DND-41 (cell line): ENCODE measurements at regions not wholly inside any gene's neighbourhood (a gene's known extent, or its start where the extent isn't known, plus 50 kb on each side); places are given as distances from the start of the nearest gene placed in this dataset.
"Not testable (repeated sequence)": the region's sequence is repeated elsewhere in the genome, so short reads cannot be mapped to it uniquely, and the experiment has no call there.

ENCODE experiments used
- ATAC-seq: fragments of 200-7000 bp; cut with Tn5 transposase; 3 replicates; pipeline ENCODE4 v1.9.1; 2021; ENCODE audit warnings: low read depth; ENCODE audit not compliant: insufficient read depth
- DNase-seq: peaks from one replicate; pipeline ENCODE4 v3.0.0-alpha.2; 2020
- H2AFZ ChIP-seq: 2 replicates; pipeline ENCODE4 v1.6.0; 2012; ENCODE audit warnings: low read depth, low read length
- H3K27ac ChIP-seq: 2 replicates; pipeline ENCODE4 v1.5.1; 2012; ENCODE audit warnings: low read length, inconsistent platforms
- H3K27me3 ChIP-seq: fragments of 200-600 bp; sonication (generic); 2 replicates; pipeline ENCODE4 v1.6.0; 2012; ENCODE audit warnings: low read length, mild to moderate bottlenecking, inconsistent platforms; ENCODE audit not compliant: insufficient read depth, poor library complexity
- H3K36me3 ChIP-seq: 2 replicates; pipeline ENCODE4 v1.5.1; 2012; ENCODE audit warnings: low read length, inconsistent platforms; ENCODE audit not compliant: insufficient read depth
- H3K4me1 ChIP-seq: 2 replicates; pipeline ENCODE4 v1.5.1; 2012; ENCODE audit warnings: mild to moderate bottlenecking, low read length; ENCODE audit not compliant: insufficient read depth
- H3K4me2 ChIP-seq: 2 replicates; pipeline ENCODE4 v1.6.0; 2012; ENCODE audit warnings: mild to moderate bottlenecking, moderate library complexity, low read length, inconsistent platforms; ENCODE audit not compliant: insufficient read depth
- H3K4me3 ChIP-seq, 2 experiments: fragments of 200-600 bp in 1 of 2; shearing (Covaris generic) in 1 of 2; 2 replicates each; pipeline ENCODE4 v1.5.1; 2012 to 2016; ENCODE audit warnings: inconsistent platforms in 2 of 2, low read length in 2 of 2, mild to moderate bottlenecking in 2 of 2, low read depth in 1 of 2, moderate library complexity in 1 of 2
- H3K79me2 ChIP-seq: 2 replicates; pipeline ENCODE4 v1.6.0; 2012; ENCODE audit warnings: low read length, inconsistent platforms; ENCODE audit not compliant: insufficient read depth
- H3K9ac ChIP-seq: 2 replicates; pipeline ENCODE4 v1.6.0; 2012; ENCODE audit warnings: low read depth, mild to moderate bottlenecking, inconsistent platforms, low read length, moderate library complexity
- H3K9me3 ChIP-seq: 2 replicates; pipeline ENCODE4 v1.5.1; 2012; ENCODE audit warnings: low read length, moderate library complexity, mild to moderate bottlenecking, inconsistent platforms; ENCODE audit not compliant: insufficient read depth, severe bottlenecking
- H4K20me1 ChIP-seq: 2 replicates; pipeline ENCODE4 v1.6.0; 2012; ENCODE audit warnings: low read length; ENCODE audit not compliant: insufficient read depth
- CTCF ChIP-seq: IDR thresholded peaks from 2 replicates; pipeline ENCODE4 v1.5.1; 2012; ENCODE audit warnings: borderline replicate concordance, low read length, moderate library complexity, mild to moderate bottlenecking; ENCODE audit not compliant: poor library complexity, severe bottlenecking; ENCODE audit errors: extremely low read depth
- EZH2 ChIP-seq: IDR thresholded peaks from 3 replicates; pipeline ENCODE4 v1.6.1; 2012; ENCODE audit warnings: borderline replicate concordance, low read depth, mild to moderate bottlenecking, moderate library complexity, low read length, inconsistent platforms; ENCODE audit not compliant: severe bottlenecking

GRCh38 chr5:130295235-130295634 is 391.0 kb downstream of the CHSY3 start:
- no peak overlapping the region for H2AFZ ChIP-seq
- no peak overlapping the region for H3K4me2 ChIP-seq
- H3K9ac ChIP-seq, result no peak overlapping the region
- TF ChIP-seq EZH2 (no peak), CTCF (no peak)
- H4K20me1 ChIP-seq, result no peaks in the 10 kb centered on the region
- H3K4me3 ChIP-seq, result no peak overlapping the region
- H3K9me3 ChIP-seq, result no peaks in the 10 kb centered on the region
- no peak overlapping the region for H3K27ac ChIP-seq
- no peaks in the 10 kb centered on the region for H3K4me1 ChIP-seq
- DNase-seq (no peak), ATAC-seq (no peak)
- no peaks in the 10 kb centered on the region for H3K79me2 ChIP-seq
- H3K27me3 ChIP-seq, result no peaks in the 10 kb centered on the region
- no peaks in the 10 kb centered on the region for H3K36me3 ChIP-seq

GRCh38 chr5:130294798-130295197 is 390.5 kb downstream of the CHSY3 start:
- H3K9ac ChIP-seq, H3K9me3 ChIP-seq, H3K4me1 ChIP-seq, H2AFZ ChIP-seq, H3K4me2 ChIP-seq, H3K79me2 ChIP-seq, H3K27ac ChIP-seq, ATAC-seq, DNase-seq, H3K36me3 ChIP-seq, H3K27me3 ChIP-seq, H4K20me1 ChIP-seq, H3K4me3 ChIP-seq: not testable (repeated sequence)

GRCh38 chr5:130290219-130290618 is 386.0 kb downstream of the CHSY3 start:
- H3K9me3 ChIP-seq, result no peaks in the 10 kb centered on the region
- H3K4me3 ChIP-seq, result no peak overlapping the region
- no peak overlapping the region for H3K27ac ChIP-seq

More at GRCh38 chr5:130290219-130290618, 386.0 kb downstream of the CHSY3 start:
- H3K4me1 ChIP-seq, result no peaks in the 10 kb centered on the region
- H3K27me3 ChIP-seq, result no peaks in the 10 kb centered on the region
- no peaks in the 10 kb centered on the region for H3K36me3 ChIP-seq
- no peak overlapping the region for H2AFZ ChIP-seq
- TF ChIP-seq CTCF (no peak), EZH2 (no peak)
- no peaks in the 10 kb centered on the region for H3K79me2 ChIP-seq
- ATAC-seq, result no peak
- H3K9ac ChIP-seq, result no peak overlapping the region
- H3K4me2 ChIP-seq, result no peak overlapping the region
- no peak for DNase-seq
- H4K20me1 ChIP-seq, result no peaks in the 10 kb centered on the region
